HG03354 (cell line): ENCODE measurements at regions not wholly inside any gene's neighbourhood (a gene's known extent, or its start where the extent isn't known, plus 50 kb on each side); places are given as distances from the start of the nearest gene placed in this dataset.

ENCODE experiments used
- ATAC-seq: cut with Tn5 transposase; IDR thresholded peaks from one replicate; pipeline ENCODE4 v1.9.1; 2021; ENCODE audit warnings: mild to moderate bottlenecking; ENCODE audit not compliant: unreplicated experiment, poor library complexity, severe bottlenecking

DNA sequence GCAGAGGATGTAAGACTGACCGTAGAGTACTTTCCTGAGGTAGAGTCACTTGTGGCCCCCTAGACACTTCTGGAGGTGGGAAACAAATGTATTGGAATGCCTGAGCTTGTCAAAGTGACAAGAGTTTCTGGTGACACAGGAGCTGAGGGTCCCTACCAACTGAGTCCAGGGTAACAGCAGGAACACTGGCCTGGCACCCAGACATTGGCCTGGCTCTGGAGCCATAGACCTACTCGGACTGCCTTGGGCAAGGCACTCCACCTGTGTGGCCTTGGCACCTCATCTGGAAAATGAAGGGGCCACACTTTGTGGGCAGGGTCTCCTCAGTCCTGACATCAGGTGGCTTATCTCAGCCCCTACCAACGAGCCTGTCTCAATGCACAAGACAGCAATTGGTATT lies 398.2 kb upstream of the CELF4 start:
- ATAC-seq = no peak

DNA sequence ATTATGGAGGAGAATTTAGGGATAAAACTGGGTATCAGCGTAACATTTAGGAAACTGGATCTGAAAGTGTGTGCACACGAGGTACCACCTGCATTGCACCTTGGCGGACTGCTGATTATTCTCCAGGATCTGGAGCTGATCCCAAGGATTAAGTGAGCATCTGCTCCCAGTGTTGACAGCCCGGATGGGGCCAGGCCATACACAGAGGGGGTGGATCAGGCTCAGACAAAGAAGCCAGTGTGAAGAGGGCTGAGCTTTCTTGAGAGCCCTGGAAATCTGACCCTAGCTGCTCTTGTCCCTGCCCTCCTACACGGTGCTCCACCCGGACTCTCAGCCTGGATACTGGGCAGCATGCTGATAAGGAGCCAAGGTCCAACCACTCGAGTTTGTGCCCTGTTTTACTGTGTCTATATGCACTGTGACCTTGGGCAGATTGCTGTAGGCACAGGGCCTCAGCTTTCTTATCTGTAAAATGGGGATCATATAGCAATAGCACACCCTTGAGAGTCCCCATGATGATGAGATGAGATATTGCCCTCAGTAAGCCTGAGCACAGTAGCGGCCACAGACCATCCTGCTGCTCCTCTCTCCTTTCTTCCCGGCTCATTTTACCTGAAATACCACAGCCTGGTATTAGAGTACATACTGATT lies 396.8 kb upstream of the CELF4 start:
- ATAC-seq = no peak

DNA sequence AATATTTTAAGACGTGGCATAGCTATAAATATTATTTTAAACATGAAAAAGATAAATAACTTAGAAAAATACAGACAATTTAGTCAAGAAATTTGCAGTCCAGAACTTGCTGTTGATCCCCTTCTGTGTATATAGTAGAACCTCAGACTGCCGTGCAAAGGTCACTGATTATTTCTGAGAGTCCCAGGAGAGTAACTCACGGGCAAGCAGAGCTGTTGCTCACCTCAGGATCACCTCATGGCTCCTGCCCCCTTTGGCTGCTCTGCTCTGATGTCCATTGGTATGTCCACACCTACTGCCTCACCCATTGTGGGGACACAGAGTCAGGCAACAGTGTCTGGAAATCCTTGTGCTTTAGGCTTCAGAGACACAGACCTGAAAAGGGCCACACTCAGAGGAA lies 392.9 kb upstream of the CELF4 start:
- ATAC-seq = no peak

DNA sequence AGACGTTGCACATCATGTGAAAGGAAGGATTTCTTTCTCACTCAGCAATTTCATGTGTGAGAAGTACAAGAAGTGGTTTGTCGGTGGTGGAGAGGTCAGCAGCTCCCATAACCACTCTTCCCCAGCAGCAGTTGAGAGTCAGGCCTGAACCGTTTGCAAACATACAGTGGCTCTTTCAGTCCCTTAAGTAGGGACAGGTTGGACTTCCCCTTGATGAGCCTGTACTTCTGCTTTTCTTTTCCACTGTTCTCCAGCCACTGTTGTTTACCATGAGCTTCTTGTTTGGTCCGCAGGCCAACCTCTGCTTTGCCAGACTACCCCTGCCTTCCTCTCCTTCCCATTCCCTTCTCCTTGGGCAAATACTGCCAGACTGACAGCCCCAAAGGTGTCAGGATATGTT lies 391.3 kb upstream of the CELF4 start:
- no peak for ATAC-seq

DNA sequence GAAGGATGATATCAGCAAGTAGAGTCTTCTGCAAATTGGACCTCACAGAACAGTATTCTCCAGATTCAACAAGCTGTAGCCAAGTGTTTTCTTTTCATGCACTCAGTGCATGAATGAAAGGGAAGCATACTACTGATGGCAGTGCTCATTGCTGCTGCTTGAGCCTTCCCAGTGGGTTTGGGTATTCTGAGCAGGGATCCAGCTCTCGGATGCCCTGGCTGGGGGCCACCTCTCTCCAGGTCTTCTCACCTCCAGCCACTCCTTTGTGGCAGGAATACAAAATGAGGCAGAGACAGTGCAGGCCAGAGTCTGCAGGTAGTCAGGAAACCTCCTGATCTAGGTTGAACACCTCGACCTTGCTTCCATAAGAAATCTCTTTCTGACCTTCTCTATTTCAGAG lies 390.4 kb upstream of the CELF4 start:
- ATAC-seq = no peak

DNA sequence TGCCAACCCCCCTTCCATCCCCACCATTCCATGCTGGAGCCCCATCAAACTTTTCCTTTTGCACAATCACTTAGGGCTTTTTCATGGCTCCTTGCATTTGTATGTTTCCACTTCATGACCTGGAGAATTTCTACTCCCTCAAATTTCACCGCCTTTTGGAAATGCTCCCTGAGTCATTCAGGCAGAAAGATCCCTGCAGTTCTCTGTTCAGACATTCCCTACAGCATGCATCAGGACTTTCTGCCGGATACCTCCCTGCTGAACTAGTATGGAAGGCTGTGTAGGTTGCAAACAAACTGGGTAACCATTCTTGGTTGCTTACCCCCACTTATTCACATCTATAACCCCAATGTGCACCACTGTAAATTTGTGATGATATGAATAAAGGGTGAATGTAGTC lies 389.6 kb upstream of the CELF4 start:
- ATAC-seq = no peak

DNA sequence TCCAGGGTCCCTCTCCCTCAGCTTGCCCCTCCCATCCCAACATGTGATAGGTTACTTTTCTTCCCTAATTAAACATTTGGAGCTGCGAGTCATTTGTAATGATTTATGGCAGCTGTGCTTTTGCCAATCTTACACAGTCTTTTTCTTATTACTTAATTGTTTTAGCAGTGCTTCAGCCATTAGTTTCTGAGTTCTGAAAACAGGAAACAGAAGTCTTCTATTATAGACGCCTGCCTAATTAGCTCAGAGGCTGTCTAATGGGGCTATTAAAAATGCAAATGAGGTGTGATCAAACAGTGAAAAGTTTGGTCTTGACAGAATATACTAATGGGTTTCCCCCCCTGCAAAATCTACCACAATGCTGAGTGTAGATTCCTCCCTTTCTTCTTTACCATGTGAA lies 388.3 kb upstream of the CELF4 start:
- ATAC-seq = no peak

DNA sequence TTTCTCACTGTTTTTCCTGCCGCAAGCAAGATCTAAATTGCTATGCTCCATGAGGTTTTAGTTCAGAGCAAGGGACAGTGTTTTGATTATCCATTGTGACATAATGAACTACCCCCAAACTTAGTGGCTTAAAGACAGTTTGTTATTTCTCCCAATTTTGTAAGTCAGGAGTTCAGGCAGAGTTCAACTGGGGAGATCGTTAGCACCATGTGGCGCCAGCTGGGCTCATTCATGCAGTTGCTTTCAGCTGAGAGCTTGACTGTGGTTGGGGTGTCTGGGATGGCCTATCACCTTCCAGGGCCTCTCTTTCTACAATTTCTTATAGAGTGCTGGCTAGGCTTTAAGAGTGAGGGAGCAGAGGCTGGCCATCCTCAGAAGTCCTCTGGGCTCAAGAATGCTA lies 382.9 kb upstream of the CELF4 start:
- no peak for ATAC-seq

DNA sequence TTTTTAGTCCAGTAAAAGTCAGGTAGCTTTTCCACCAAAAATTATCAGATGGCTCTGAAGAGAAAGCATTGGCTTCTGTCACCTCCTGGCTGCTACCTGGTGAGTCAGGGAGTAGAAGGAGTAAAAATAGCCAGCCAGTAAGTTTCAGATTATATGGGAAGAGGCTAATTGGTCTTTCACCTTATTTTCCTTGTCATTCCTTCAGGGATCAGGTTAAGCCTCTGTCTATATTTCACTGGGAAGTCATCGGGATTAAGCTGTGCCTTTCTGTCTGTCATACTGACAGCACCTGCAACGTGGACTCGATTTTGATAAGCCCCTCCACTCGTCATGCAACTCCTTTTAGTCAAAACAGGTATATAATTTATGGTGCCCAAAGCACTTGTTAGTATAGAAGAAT lies 380.7 kb upstream of the CELF4 start:
- no peak for ATAC-seq

DNA sequence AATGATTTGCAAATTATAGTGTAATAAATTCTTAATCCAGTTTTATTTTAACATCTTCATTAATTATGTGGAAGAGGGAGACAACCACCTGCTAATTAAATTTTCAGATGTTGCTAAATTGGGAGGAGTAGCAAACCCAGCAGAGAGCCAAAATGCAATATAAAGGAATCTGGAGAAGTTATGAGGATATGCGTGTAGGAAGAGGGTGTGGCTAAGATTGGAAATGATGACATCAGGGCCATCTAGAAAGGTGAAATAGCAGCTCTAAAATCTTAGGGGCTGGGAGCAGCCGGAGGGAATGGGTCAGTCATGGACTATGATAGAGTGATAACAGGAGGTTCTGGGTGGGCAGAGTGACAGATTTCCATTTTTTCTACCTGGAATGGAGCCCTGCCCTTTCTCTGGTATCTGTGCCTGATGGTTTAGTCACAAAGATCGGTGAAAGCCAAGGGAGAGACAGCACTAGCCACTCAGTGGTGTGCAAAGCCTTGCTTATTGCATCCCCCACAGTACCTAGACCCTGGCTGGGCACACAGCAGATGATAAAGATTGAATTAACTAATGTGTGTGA lies 379.2 kb upstream of the CELF4 start:
- ATAC-seq = no peak

DNA sequence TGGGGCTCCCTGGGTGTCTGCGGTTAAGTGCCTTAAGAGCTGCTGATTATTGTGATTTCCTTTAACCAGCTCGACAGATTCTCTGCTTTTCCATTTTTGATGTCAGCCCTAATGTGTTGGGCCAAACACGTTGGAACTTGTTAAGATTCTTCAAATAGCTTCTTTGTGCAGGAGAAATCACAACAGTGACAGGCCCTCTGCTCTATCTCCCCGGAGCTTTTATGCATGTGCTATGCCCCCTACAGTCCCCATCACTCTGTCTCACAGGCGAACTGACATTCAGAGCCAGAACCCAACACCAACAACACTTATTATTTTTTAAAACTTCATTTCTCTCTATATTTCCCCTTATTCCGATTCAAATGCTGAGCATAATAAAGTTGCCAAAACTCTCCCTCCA lies 371.7 kb upstream of the CELF4 start:
- ATAC-seq = no peak

DNA sequence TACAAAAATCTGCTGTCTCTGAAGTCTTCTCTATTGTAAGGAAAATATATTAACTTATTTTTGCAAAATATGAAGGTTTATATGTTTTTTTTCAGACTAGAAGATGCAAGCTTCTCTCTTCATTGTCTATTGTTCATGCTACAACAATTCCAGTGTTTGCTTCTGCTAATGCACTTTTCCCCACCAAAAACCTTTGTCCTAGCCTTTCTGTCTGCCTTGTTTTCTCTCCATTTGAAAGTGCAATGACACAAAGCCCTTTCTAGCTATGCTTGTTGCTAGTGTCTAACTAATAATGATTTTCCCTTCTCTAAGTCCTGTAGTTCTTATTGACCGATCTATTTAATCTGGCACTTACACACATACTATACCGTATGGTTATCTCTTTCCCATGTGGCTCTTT lies 369.5 kb upstream of the CELF4 start:
- ATAC-seq = no peak

DNA sequence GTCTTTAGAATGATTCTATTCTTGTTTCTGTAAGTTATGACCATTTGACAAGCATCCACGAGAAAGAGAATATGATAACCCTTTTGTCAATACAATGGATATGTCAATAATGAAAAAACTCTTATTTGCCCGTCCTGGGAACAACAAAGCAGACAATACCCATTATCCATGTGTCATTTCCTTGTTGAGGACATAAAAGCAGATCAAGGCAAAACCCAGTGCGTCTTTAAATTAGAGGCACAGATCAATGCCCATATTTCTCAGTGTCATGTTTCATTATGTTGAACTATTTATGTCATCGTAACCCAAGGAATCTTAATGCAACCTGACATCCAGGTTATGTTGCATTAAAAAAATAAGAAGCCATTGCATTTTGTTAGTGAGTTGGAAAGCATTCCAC lies 365.0 kb upstream of the CELF4 start:
- no peak for ATAC-seq

DNA sequence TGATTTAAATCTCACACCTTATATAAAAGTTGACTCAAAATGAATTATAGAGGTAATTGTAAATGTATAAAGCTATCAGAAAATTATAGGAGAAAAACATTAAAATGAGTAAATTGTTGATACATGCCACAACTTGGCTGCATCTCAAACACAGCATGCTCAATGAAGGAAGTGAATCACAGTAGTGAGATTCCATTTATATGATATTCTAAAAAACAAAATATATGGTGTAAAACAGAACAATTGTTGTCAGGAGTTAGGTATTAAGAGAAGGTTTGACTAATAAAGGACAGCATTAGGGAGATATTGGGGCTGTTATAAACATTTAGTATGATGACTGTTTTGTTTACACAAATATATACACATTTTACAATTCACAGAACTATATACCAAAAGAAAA lies 356.6 kb upstream of the CELF4 start:
- ATAC-seq = no peak

DNA sequence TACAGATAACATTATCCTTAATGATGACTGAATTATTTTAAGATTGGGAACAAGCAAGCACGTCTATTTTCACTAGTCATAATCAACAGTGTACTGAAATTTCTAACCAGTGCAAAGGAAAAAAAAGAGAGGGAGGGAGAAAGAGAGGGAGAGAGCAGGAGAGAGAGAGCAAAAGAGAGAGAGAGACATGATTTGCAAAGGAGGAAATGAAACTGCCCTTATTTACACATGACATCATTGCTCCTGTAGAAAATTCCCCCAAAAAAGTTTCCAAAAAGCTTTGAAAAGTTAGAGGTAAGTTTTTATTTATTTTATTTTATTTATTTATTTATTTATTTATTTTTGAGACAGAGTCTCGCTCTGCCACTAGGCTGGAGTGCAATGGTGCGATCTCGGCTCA lies 355.3 kb upstream of the CELF4 start:
- no peak for ATAC-seq

DNA sequence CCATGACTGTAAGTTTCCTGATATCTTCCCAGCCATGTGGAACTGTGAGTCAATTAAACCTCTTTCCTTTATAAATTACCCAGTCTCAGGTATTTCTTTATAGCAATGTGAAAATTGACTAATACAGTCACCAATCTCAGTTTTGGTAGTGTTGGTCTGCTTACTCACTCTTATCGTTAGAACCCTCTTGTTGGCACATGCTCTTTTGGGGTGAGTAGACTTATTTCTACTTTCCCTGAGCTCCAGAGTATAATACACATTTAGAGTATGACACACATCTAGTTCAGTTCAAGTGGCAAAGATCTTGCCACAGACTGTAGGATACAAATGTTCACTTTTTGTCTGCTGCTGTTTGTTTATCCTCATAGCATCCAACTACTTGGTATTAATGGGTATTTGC lies 347.5 kb upstream of the CELF4 start:
- ATAC-seq = no peak

DNA sequence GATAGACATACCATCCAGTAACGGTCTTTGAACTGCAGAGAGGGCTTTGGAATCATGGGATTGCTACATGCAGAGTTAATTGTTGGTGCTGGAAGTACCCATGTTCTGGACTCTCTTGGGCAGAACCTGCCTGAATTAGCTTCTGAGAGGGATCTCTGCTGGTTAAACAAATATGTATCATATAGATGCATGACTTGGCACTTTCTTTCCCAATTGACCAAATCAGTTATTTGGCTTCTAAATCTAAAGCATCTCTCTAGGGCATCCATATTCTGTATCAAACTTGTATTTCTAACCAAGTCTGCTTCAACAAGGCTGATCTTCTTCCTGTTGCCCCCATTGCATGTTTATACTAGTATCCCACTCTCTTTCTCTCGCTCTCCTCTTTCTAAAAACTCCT lies 336.7 kb upstream of the CELF4 start:
- no peak for ATAC-seq

DNA sequence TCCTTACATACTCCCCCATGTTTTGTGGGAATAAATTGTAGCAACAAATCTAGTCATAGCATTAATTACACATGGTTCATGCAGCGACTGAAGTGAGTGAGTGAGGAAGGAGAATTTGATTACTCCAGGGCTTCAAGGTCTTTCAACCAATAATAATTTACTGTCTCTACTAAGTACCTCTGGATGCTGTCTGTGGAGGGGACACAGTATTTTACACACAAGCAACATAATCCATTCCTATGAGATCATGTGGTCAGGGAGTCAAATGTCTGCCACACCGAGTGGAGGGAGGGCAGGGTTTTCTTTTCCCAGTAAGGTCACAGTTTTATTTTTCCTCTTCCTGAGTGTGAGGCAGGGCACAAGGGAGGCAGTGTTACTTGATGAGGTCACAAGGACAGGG lies 334.7 kb upstream of the CELF4 start:
- ATAC-seq = no peak

DNA sequence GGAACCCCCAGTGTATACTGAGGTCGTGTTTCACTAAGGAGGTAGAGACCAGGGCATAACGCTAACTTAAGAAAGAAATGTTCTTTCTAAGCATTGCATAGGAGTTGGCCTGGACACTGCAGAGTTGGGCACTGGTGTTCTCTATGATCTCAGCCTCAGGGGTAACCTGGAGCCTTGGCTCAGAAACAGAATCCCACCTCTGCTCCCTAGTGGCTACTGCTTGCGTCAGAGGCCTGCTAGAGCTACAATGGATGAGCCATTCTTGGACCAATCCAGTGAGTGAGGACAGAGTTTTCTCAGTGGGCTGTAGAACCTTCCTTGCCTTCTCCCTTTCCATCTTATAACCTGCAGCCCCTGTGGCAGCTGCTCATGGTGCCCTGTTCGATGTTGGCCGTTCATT lies 324.4 kb upstream of the CELF4 start:
- ATAC-seq = no peak

DNA sequence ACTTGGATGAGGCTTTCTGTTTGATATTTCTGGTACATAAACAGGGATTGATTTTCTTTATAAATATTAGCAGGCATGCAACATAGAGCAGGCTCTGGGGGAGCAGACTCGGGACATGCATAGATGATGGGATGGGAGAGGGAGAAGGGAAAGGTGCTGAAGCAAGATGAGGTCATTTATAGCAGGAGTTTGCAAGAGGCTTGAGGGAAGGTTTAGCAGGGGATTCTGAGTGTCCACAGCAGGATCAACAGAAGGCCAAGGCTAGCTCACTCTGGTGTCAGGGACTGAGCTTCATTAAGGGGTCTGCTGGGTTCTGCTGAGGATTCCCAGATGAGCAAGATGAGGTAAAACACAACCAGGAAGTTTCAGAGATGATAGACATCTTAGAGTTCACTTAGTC lies 309.1 kb upstream of the CELF4 start:
- no peak for ATAC-seq

DNA sequence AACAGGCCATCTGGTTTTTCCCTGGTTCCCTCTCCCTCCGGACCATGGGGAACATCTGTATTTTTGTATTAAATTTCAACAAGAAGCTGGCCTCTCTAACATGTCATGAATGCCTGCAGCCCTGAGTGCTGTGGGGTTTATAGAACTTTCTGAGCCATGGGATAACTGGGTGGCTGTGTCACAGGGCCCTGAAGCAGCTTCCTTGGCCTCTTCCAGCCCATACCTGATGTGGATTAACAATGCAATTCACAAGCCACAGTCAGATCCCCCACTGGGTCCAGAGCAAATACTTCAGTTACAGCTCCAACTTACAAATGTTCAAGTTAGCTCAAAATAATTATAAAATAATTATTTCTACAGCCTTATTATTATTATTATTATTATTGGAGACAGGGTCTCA lies 307.8 kb upstream of the CELF4 start:
- no peak for ATAC-seq

DNA sequence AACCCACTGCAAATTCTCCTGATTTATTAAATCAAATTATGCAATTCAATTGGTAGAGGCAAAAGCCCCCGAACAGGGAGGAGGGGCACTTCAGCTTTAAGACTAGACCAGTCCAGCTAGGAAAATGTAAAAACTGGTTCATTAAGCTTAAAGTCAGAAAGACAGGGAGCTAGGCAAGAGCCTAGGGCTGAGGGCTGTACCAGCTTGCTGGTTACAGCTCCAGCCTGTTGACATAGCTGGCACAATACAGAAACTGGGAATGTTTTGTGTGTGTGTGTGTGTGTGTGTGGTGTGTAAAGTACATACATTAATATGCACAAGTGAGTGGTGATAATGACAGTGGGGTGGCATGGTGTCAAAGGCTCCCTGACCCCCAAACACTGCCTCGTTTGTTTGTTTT lies 307.0 kb upstream of the CELF4 start:
- ATAC-seq = no peak
